ENCODE measurements at regions not wholly inside any gene's neighbourhood (a gene's known extent, or its start where the extent isn't known, plus 50 kb on each side); places are given as distances from the start of the nearest gene placed in this dataset.

DNA sequence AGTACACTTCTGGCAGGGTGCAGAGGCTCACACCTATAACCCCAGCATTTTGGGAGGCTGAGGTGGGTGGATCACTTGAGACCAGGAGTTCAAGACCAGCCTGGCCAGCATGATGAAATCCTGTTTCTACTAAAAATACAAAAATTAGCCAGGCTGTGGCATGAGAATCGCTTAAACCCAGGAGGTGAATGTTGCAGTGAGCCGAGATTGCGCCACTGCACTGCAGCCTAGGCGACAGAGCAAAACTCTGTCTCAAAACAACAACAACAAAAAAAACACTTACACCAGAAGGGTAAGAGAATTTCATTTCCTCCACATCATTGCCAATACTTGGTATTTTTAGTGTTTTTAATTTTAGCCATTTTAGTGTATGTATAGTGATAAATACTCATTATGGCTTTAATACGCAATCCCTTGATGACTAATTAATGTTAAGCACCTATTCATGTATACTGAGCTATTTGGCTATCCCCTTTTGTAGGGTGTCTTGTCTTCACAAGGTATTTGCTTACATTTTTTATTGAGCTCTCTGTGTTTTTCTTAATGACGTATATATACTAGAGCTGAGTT lies 77.1 kb upstream of the TNR start:
- no peak overlapping the region for H3K4me3 ChIP-seq (ENCODE audit: low read depth, low read length)
- no peaks in the 10 kb centered on the region for H3K36me3 ChIP-seq (ENCODE audit: control insufficient read depth in 2 of 2, insufficient read depth in 1 of 2, low read length in 2 of 2)
- CTCF ChIA-PET, result no interaction called here
- no peaks in the 10 kb centered on the region for H3K4me1 ChIP-seq (ENCODE audit: control insufficient read depth, insufficient read depth, low read length)
- TF ChIP-seq, protein P1, sequence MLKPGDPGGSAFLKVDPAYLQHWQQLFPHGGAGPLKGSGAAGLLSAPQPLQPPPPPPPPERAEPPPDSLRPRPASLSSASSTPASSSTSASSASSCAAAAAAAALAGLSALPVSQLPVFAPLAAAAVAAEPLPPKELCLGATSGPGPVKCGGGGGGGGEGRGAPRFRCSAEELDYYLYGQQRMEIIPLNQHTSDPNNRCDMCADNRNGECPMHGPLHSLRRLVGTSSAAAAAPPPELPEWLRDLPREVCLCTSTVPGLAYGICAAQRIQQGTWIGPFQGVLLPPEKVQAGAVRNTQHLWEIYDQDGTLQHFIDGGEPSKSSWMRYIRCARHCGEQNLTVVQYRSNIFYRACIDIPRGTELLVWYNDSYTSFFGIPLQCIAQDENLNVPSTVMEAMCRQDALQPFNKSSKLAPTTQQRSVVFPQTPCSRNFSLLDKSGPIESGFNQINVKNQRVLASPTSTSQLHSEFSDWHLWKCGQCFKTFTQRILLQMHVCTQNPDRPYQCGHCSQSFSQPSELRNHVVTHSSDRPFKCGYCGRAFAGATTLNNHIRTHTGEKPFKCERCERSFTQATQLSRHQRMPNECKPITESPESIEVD (tag by site-specific recombination; IDR thresholded peaks at IDR 0.05), result no peak
- TF ChIP-seq ZNF169 (tag by site-specific recombination; IDR thresholded peaks at IDR 0.05), result no peak
- no peak for TF ChIP-seq ZNF623 (tag by site-specific recombination; IDR thresholded peaks at IDR 0.05)
- no peak for TF ChIP-seq ZNF133 (tag by site-specific recombination; IDR thresholded peaks at IDR 0.05)
- TF ChIP-seq, protein P2, sequence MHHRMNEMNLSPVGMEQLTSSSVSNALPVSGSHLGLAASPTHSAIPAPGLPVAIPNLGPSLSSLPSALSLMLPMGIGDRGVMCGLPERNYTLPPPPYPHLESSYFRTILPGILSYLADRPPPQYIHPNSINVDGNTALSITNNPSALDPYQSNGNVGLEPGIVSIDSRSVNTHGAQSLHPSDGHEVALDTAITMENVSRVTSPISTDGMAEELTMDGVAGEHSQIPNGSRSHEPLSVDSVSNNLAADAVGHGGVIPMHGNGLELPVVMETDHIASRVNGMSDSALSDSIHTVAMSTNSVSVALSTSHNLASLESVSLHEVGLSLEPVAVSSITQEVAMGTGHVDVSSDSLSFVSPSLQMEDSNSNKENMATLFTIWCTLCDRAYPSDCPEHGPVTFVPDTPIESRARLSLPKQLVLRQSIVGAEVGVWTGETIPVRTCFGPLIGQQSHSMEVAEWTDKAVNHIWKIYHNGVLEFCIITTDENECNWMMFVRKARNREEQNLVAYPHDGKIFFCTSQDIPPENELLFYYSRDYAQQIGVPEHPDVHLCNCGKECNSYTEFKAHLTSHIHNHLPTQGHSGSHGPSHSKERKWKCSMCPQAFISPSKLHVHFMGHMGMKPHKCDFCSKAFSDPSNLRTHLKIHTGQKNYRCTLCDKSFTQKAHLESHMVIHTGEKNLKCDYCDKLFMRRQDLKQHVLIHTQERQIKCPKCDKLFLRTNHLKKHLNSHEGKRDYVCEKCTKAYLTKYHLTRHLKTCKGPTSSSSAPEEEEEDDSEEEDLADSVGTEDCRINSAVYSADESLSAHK (tag by site-specific recombination; IDR thresholded peaks at IDR 0.05), result no peak
- no peak for TF ChIP-seq ZSCAN16 (tag by site-specific recombination; IDR thresholded peaks at IDR 0.05)
- TF ChIP-seq, protein P3, sequence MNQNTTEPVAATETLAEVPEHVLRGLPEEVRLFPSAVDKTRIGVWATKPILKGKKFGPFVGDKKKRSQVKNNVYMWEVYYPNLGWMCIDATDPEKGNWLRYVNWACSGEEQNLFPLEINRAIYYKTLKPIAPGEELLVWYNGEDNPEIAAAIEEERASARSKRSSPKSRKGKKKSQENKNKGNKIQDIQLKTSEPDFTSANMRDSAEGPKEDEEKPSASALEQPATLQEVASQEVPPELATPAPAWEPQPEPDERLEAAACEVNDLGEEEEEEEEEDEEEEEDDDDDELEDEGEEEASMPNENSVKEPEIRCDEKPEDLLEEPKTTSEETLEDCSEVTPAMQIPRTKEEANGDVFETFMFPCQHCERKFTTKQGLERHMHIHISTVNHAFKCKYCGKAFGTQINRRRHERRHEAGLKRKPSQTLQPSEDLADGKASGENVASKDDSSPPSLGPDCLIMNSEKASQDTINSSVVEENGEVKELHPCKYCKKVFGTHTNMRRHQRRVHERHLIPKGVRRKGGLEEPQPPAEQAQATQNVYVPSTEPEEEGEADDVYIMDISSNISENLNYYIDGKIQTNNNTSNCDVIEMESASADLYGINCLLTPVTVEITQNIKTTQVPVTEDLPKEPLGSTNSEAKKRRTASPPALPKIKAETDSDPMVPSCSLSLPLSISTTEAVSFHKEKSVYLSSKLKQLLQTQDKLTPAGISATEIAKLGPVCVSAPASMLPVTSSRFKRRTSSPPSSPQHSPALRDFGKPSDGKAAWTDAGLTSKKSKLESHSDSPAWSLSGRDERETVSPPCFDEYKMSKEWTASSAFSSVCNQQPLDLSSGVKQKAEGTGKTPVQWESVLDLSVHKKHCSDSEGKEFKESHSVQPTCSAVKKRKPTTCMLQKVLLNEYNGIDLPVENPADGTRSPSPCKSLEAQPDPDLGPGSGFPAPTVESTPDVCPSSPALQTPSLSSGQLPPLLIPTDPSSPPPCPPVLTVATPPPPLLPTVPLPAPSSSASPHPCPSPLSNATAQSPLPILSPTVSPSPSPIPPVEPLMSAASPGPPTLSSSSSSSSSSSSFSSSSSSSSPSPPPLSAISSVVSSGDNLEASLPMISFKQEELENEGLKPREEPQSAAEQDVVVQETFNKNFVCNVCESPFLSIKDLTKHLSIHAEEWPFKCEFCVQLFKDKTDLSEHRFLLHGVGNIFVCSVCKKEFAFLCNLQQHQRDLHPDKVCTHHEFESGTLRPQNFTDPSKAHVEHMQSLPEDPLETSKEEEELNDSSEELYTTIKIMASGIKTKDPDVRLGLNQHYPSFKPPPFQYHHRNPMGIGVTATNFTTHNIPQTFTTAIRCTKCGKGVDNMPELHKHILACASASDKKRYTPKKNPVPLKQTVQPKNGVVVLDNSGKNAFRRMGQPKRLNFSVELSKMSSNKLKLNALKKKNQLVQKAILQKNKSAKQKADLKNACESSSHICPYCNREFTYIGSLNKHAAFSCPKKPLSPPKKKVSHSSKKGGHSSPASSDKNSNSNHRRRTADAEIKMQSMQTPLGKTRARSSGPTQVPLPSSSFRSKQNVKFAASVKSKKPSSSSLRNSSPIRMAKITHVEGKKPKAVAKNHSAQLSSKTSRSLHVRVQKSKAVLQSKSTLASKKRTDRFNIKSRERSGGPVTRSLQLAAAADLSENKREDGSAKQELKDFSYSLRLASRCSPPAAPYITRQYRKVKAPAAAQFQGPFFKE (tag by site-specific recombination; IDR thresholded peaks at IDR 0.05; ENCODE audit: borderline replicate concordance), result no peak
- TF ChIP-seq, protein P4, sequence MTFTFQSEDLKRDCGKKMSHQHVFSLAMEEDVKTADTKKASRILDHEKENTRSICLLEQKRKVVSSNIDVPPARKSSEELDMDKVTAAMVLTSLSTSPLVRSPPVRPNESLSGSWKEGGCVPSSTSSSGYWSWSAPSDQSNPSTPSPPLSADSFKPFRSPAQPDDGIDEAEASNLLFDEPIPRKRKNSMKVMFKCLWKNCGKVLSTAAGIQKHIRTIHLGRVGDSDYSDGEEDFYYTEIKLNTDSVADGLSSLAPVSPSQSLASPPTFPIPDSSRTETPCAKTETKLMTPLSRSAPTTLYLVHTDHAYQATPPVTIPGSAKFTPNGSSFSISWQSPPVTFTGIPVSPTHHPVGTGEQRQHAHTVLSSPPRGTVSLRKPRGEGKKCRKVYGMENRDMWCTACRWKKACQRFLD (tag by site-specific recombination; IDR thresholded peaks at IDR 0.05), result no peak
- no peak for TF ChIP-seq SALL2 (tag by site-specific recombination; IDR thresholded peaks at IDR 0.05; ENCODE audit: borderline replicate concordance)
- TF ChIP-seq ZNF138 (tag by site-specific recombination; IDR thresholded peaks at IDR 0.05; ENCODE audit: borderline replicate concordance), result no peak
- no peak for TF ChIP-seq ZNF514 (tag by site-specific recombination; IDR thresholded peaks at IDR 0.05)
- TF ChIP-seq, protein P5, sequence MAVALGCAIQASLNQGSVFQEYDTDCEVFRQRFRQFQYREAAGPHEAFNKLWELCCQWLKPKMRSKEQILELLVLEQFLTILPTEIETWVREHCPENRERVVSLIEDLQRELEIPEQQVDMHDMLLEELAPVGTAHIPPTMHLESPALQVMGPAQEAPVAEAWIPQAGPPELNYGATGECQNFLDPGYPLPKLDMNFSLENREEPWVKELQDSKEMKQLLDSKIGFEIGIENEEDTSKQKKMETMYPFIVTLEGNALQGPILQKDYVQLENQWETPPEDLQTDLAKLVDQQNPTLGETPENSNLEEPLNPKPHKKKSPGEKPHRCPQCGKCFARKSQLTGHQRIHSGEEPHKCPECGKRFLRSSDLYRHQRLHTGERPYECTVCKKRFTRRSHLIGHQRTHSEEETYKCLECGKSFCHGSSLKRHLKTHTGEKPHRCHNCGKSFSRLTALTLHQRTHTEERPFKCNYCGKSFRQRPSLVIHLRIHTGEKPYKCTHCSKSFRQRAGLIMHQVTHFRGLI (tag by site-specific recombination; IDR thresholded peaks at IDR 0.05), result no peak
- TF ChIP-seq ZNF791 (tag by site-specific recombination; IDR thresholded peaks at IDR 0.05), result no peak
- TF ChIP-seq ZNF354C (tag by site-specific recombination; IDR thresholded peaks at IDR 0.05; ENCODE audit: borderline replicate concordance, low read depth), result no peak
- H3K27ac ChIP-seq (ENCODE audit: extremely low read depth, low read depth, low read length), result no peak overlapping the region
- no peaks in the 10 kb centered on the region for H3K9me3 ChIP-seq (ENCODE audit: control insufficient read depth, insufficient read depth, low read depth, low read length)
- POLR2A ChIA-PET, result no interaction called here
